T1000 (cell line): ENCODE measurements at regions not wholly inside any gene's neighbourhood (a gene's known extent, or its start where the extent isn't known, plus 50 kb on each side); places are given as distances from the start of the nearest gene placed in this dataset.
"Not testable (repeated sequence)": the region's sequence is repeated elsewhere in the genome, so short reads cannot be mapped to it uniquely, and the experiment has no call there.

Source experiments
- DNase-seq: peaks from one replicate; lab custom pipeline; 2025; ENCODE audit warnings: mixed read lengths; lab: John Stamatoyannopoulos, UW

GRCh38 chr1:234821840-234822239, 211.9 kb upstream of the IRF2BP2 start:
- DNase-seq: no peak

GRCh38 chr1:234820597-234820996, 210.6 kb upstream of the IRF2BP2 start:
- no peak for DNase-seq

- not testable (repeated sequence) for DNase-seq
These were observed 209.9 kb upstream of the IRF2BP2 start for GRCh38 chr1:234819845-234820244.

GRCh38 chr1:234818040-234818387, 208.0 kb upstream of the IRF2BP2 start:
- DNase-seq: not testable (repeated sequence)

GRCh38 chr1:234817313-234818039, 207.5 kb upstream of the IRF2BP2 start:
- not testable (repeated sequence) for DNase-seq

- not testable (repeated sequence) for DNase-seq
These were observed 206.9 kb upstream of the IRF2BP2 start for GRCh38 chr1:234816864-234817263.

GRCh38 chr1:234816186-234816851, 206.3 kb upstream of the IRF2BP2 start:
- DNase-seq: not testable (repeated sequence)

- DNase-seq: not testable (repeated sequence)
These were observed 205.4 kb upstream of the IRF2BP2 start for GRCh38 chr1:234815295-234815815.

GRCh38 chr1:234814235-234814634, 204.3 kb upstream of the IRF2BP2 start:
- not testable (repeated sequence) for DNase-seq

GRCh38 chr1:234811824-234812223, 201.8 kb upstream of the IRF2BP2 start:
- DNase-seq: peak; percentile 31

- DNase-seq: not testable (repeated sequence)
These were observed 200.7 kb upstream of the IRF2BP2 start for GRCh38 chr1:234810726-234811125.

GRCh38 chr1:234809854-234810245, 199.9 kb upstream of the IRF2BP2 start:
- not testable (repeated sequence) for DNase-seq

GRCh38 chr1:234808943-234809853, 199.2 kb upstream of the IRF2BP2 start:
- peak; percentile 5 for DNase-seq

GRCh38 chr1:234808459-234808858, 198.5 kb upstream of the IRF2BP2 start:
- not testable (repeated sequence) for DNase-seq

GRCh38 chr1:234807705-234808104, 197.7 kb upstream of the IRF2BP2 start:
- DNase-seq: not testable (repeated sequence)

- DNase-seq: not testable (repeated sequence)
These were observed 192.6 kb upstream of the IRF2BP2 start for GRCh38 chr1:234802586-234802985.

- not testable (repeated sequence) for DNase-seq
These were observed 191.7 kb upstream of the IRF2BP2 start for GRCh38 chr1:234801636-234802035.

- not testable (repeated sequence) for DNase-seq
These were observed 191.2 kb upstream of the IRF2BP2 start for GRCh38 chr1:234801147-234801546.

GRCh38 chr1:234800563-234800962, 190.6 kb upstream of the IRF2BP2 start:
- not testable (repeated sequence) for DNase-seq

GRCh38 chr1:234799021-234799689, 189.2 kb upstream of the IRF2BP2 start:
- DNase-seq: not testable (repeated sequence)

- DNase-seq: not testable (repeated sequence)
These were observed 187.2 kb upstream of the IRF2BP2 start for GRCh38 chr1:234797216-234797615.

- DNase-seq: not testable (repeated sequence)
These were observed 186.4 kb upstream of the IRF2BP2 start for GRCh38 chr1:234796438-234796792.
